Stimulated activated CD4-positive, alpha-beta T cell treated with anti-CD3 and anti-CD28 coated beads, TNF-alpha, amount 100 ng/mL, for 48 hours (primary cell): ENCODE measurements at regions not wholly inside any gene's neighbourhood (a gene's known extent, or its start where the extent isn't known, plus 50 kb on each side); places are given as distances from the start of the nearest gene placed in this dataset.

Experiments
- DNase-seq, 3 donors: peaks; one replicate each; pipeline ENCODE4 v3.0.0-alpha.2; 2020; ENCODE audit warnings: low read depth in 3 of 3

GRCh38 chr7:39890411-39890810 lies 59.6 kb upstream of the CDK13 start:
- DNase-seq, result no peak

DNA sequence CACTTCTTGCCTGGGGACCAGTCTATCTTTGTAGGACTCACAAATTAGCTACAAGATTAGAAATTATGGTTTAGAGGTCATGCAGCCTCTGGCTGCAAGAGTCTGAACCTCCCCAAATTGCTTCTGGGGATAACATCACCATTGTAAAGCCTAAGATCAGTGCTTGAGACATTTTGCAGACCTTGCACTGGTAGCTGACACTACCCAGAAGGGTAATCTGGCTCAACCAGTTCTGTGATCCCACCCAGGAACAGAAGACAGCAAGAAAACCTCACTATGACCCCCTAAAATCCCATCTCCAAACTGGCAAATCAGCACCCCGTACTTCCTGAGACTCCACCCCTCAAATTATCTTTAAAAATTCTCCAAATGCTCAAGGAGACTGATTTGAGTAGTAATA lies 58.2 kb upstream of the CDK13 start:
- no peak for DNase-seq

- DNase-seq, result no peak
These were observed 57.7 kb upstream of the CDK13 start for GRCh38 chr7:39892361-39892760.

GRCh38 chr7:39894904-39895303 lies 55.2 kb upstream of the CDK13 start:
- DNase-seq, result no peak

DNA sequence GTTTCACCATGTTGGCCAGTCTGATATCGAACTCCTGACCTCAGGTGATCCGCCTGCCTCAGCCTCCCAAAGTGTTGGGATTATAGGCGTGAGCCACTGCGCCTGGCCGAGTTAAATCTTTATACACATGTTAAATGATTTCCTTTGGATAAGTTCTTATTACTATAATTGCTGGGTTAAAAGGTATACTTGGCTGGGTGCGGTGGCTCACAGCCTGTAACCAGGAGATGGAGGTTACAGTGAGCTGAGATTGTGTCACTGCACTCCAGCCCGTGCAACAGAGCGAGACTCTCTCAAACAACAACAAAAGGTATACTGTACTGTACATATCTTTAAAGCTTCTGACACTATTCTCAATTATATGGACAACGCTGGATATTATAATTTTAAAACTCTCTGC lies 53.2 kb upstream of the CDK13 start:
- no peak for DNase-seq

GRCh38 chr7:39898867-39899266 lies 51.2 kb upstream of the CDK13 start:
- no peak for DNase-seq
